Upper lobe of right lung (tissue), 1 donor: ENCODE measurements at regions not wholly inside any gene's neighbourhood (a gene's known extent, or its start where the extent isn't known, plus 50 kb on each side); places are given as distances from the start of the nearest gene placed in this dataset.

Experiments used
- ATAC-seq: fragments of 200-7000 bp; cut with Tn5 transposase; one replicate; pipeline ENCODE4 v1.9.1; 2020; ENCODE audit warnings: mild to moderate bottlenecking, moderate library complexity
- DNase-seq: peaks from one replicate; pipeline ENCODE4 v3.0.0-alpha.2; 2020
- H3K27ac ChIP-seq: fragments of 200-600 bp; one replicate; pipeline ENCODE4 v1.8.0; 2022
- H3K27me3 ChIP-seq: fragments of 200-600 bp; one replicate; pipeline ENCODE4 v1.8.0; 2022; ENCODE audit warnings: mild to moderate bottlenecking
- H3K36me3 ChIP-seq: fragments of 200-600 bp; one replicate; pipeline ENCODE4 v1.8.0; 2022
- H3K4me1 ChIP-seq: fragments of 200-600 bp; one replicate; pipeline ENCODE4 v1.8.0; 2022
- H3K4me3 ChIP-seq: fragments of 200-600 bp; one replicate; pipeline ENCODE4 v1.8.0; 2022; ENCODE audit warnings: mild to moderate bottlenecking
- H3K9me3 ChIP-seq: fragments of 200-600 bp; one replicate; pipeline ENCODE4 v1.8.0; 2022
- intact Hi-C: fragments of 100-400 bp; cut with DNase I; formaldehyde crosslinking; loops from one replicate; pipeline ENCODE4 v1.11.0; 2022
- TF ChIP-seq, protein P1 (sequence below): fragments of 200-600 bp; IDR thresholded peaks from one replicate; pipeline ENCODE4 v1.8.0; 2022; ENCODE audit warnings: antibody characterized with exemption
- donor health status: DM: no; HTN: yes; CAD: no; lungs with severe emphysema.

DNA sequence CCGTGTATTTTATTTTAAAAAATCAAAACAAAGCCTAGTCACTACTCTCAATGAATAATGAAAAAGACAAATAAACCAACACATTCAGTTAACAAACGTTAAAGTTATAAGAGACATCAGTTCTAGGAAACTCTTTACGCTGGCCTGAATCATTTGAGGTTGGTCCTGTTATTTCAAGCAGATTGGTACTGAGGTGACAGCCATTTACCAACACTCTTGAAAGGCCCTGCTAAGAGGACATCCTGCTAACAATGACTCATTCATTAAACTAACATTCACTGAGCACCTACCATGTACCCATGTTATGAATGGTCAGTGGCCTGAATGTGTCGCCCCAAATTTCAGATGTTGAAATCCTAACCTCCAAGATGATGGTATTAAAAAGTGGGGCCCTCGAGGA is 57.1 kb upstream of the ADGRG2 start:
- Histone ChIP-seq H3K9me3 (no peaks in the 10 kb centered on the region), H3K27ac (no peak overlapping the region), H3K4me3 (no peak overlapping the region), H3K36me3 (no peaks in the 10 kb centered on the region), H3K27me3 (no peaks in the 10 kb centered on the region), H3K4me1 (no peaks in the 10 kb centered on the region)
- intact Hi-C loops = no loop called here
- no peak for ATAC-seq
- DNase-seq = no peak
- TF ChIP-seq, protein P1, sequence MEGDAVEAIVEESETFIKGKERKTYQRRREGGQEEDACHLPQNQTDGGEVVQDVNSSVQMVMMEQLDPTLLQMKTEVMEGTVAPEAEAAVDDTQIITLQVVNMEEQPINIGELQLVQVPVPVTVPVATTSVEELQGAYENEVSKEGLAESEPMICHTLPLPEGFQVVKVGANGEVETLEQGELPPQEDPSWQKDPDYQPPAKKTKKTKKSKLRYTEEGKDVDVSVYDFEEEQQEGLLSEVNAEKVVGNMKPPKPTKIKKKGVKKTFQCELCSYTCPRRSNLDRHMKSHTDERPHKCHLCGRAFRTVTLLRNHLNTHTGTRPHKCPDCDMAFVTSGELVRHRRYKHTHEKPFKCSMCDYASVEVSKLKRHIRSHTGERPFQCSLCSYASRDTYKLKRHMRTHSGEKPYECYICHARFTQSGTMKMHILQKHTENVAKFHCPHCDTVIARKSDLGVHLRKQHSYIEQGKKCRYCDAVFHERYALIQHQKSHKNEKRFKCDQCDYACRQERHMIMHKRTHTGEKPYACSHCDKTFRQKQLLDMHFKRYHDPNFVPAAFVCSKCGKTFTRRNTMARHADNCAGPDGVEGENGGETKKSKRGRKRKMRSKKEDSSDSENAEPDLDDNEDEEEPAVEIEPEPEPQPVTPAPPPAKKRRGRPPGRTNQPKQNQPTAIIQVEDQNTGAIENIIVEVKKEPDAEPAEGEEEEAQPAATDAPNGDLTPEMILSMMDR = no peak

DNA sequence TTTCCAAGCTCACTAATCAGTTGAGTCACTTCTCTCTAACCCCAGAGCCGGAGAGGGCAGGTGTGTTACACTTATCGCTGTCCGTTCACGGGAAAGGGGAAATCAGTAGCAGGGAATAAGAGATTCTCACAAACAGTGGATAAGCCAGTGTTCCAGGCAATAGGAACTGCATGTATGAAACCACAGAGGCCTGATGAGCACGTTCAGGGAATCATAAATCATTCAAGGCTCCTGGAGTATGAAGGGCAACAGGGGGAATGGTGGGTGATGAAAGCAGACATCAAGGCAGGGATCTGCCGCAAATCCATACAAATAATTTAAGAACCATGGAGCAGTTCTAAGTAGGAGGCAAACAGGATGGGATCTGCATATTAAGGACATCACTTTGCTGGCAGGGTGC is 59.1 kb upstream of the ADGRG2 start:
- no peak for DNase-seq
- no peaks in the 10 kb centered on the region for H3K27me3 ChIP-seq
- no peak overlapping the region for H3K27ac ChIP-seq
- TF ChIP-seq, protein P1 = no peak
- H3K4me1 ChIP-seq = no peaks in the 10 kb centered on the region
- intact Hi-C loops = no loop called here
- no peaks in the 10 kb centered on the region for H3K36me3 ChIP-seq
- ATAC-seq = no peak
- H3K9me3 ChIP-seq = no peaks in the 10 kb centered on the region
- H3K4me3 ChIP-seq = no peak overlapping the region

GRCh38 chrX:19182785-19183184 is 60.5 kb upstream of the ADGRG2 start:
- no peak for ATAC-seq
- no peak for DNase-seq
- TF ChIP-seq, protein P1 = no peak
- intact Hi-C loops = no loop called here
- Histone ChIP-seq H3K4me1 (no peaks in the 10 kb centered on the region), H3K4me3 (no peak overlapping the region), H3K27me3 (no peaks in the 10 kb centered on the region), H3K36me3 (no peaks in the 10 kb centered on the region), H3K27ac (no peak overlapping the region), H3K9me3 (no peaks in the 10 kb centered on the region)

- Histone ChIP-seq H3K4me3 (no peak overlapping the region), H3K27ac (no peak overlapping the region), H3K36me3 (no peaks in the 10 kb centered on the region), H3K27me3 (no peaks in the 10 kb centered on the region), H3K4me1 (no peaks in the 10 kb centered on the region), H3K9me3 (no peaks in the 10 kb centered on the region)
- DNase-seq (no peak), ATAC-seq (no peak)
- intact Hi-C loops = no loop called here
- TF ChIP-seq, protein P1 = no peak
These were observed 61.7 kb upstream of the ADGRG2 start for GRCh38 chrX:19183761-19184477.

DNA sequence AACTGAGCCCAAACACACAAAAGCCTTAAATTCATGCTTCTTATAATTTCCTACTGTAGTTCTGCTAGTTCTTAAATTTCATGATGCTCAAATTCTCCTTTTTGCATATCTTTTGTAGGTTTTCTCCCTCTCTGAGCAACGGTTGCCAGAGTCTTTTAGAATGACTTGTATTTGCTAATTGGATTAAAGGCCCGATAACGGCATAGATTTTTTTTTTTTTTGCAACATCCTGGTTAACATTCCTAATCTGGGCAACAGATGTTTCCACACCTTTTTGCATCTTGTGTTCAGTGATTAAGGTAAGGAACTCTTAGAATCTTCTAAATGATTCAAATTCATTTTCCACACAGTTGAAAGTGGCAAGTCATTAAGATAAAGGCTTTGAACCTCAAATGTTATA is 66.3 kb upstream of the ADGRG2 start:
- TF ChIP-seq, protein P1 = no peak
- intact Hi-C loops = no loop called here
- H3K4me3 ChIP-seq = no peak overlapping the region
- no peak for ATAC-seq
- no peaks in the 10 kb centered on the region for H3K4me1 ChIP-seq
- no peaks in the 10 kb centered on the region for H3K27me3 ChIP-seq
- no peaks in the 10 kb centered on the region for H3K9me3 ChIP-seq
- no peak for DNase-seq
- no peaks in the 10 kb centered on the region for H3K36me3 ChIP-seq
- H3K27ac ChIP-seq = no peak overlapping the region

GRCh38 chrX:19190902-19191301 is 68.6 kb upstream of the ADGRG2 start:
- H3K36me3 ChIP-seq = no peaks in the 10 kb centered on the region
- H3K4me1 ChIP-seq = no peaks in the 10 kb centered on the region
- no peak overlapping the region for H3K27ac ChIP-seq
- H3K27me3 ChIP-seq = no peaks in the 10 kb centered on the region
- intact Hi-C loops = no loop called here
- H3K9me3 ChIP-seq = no peaks in the 10 kb centered on the region
- DNase-seq (no peak), ATAC-seq (no peak)
- TF ChIP-seq, protein P1 = no peak
- H3K4me3 ChIP-seq = no peak overlapping the region
